ENCODE measurements at regions not wholly inside any gene's neighbourhood (a gene's known extent, or its start where the extent isn't known, plus 50 kb on each side); places are given as distances from the start of the nearest gene placed in this dataset.
A peak's percentile ranks its signal among the peaks of the same experiment; 100 is the strongest.

GRCh38 chrX:106356580-106356979, 188.5 kb downstream of the PWWP3B start:
- Histone ChIP-seq H3K4me3 (no peak overlapping the region), H3K27ac (no peak overlapping the region), H3K27me3 (no peaks in the 10 kb centered on the region), H3K4me1 (no peaks in the 10 kb centered on the region), H3K9me3 (no peaks in the 10 kb centered on the region), H3K36me3 (no peaks in the 10 kb centered on the region)
- DNase-seq (no peak), ATAC-seq (no peak)
- TF ChIP-seq CTCF (IDR thresholded peaks at IDR 0.05): no peak
- intact Hi-C loops (cut with DNase I): no loop called here

GRCh38 chrX:106363214-106363613, 195.1 kb downstream of the PWWP3B start:
- ATAC-seq (no peak), DNase-seq (peak in 1 of 4 donors; percentile 5)
- TF ChIP-seq CTCF (IDR thresholded peaks at IDR 0.05): no peak
- no peaks in the 10 kb centered on the region for H3K9me3 ChIP-seq
- H3K27me3 ChIP-seq: no peaks in the 10 kb centered on the region
- H3K4me3 ChIP-seq: no peak overlapping the region
- H3K27ac ChIP-seq: no peak overlapping the region
- no peaks in the 10 kb centered on the region for H3K4me1 ChIP-seq
- intact Hi-C loops (cut with DNase I): no loop called here
- H3K36me3 ChIP-seq: no peaks in the 10 kb centered on the region

GRCh38 chrX:106378616-106379015, 210.5 kb downstream of the PWWP3B start:
- Histone ChIP-seq H3K27ac (no peak overlapping the region), H3K4me1 (no peaks in the 10 kb centered on the region), H3K9me3 (no peaks in the 10 kb centered on the region), H3K4me3 (no peak overlapping the region), H3K27me3 (no peaks in the 10 kb centered on the region), H3K36me3 (no peaks in the 10 kb centered on the region)
- TF ChIP-seq CTCF (IDR thresholded peaks at IDR 0.05): no peak
- no peak for ATAC-seq
- DNase-seq: no peak
- intact Hi-C loops (cut with DNase I): no loop called here

- no peaks in the 10 kb centered on the region for H3K9me3 ChIP-seq
- no peak overlapping the region for H3K4me3 ChIP-seq
- H3K4me1 ChIP-seq: no peaks in the 10 kb centered on the region
- ATAC-seq: no peak
- no peak overlapping the region for H3K27ac ChIP-seq
- H3K27me3 ChIP-seq: no peaks in the 10 kb centered on the region
- no peak for TF ChIP-seq CTCF (IDR thresholded peaks at IDR 0.05)
- intact Hi-C loops (cut with DNase I): no loop called here
- H3K36me3 ChIP-seq: no peaks in the 10 kb centered on the region
- DNase-seq: no peak
Measured at GRCh38 chrX:106391284-106391911, 220.4 kb upstream of the RADX start.

- ATAC-seq (no peak), DNase-seq (no peak)
- Histone ChIP-seq H3K36me3 (no peaks in the 10 kb centered on the region), H3K4me3 (no peak overlapping the region), H3K9me3 (no peaks in the 10 kb centered on the region), H3K27me3 (no peaks in the 10 kb centered on the region), H3K27ac (no peak overlapping the region), H3K4me1 (no peaks in the 10 kb centered on the region)
- no peak for TF ChIP-seq CTCF (IDR thresholded peaks at IDR 0.05)
- intact Hi-C loops (cut with DNase I): no loop called here
Measured at GRCh38 chrX:106392346-106392745, 219.4 kb upstream of the RADX start.

All from left lung (tissue), 4 donors.